GM19397 (cell line): ENCODE measurements at regions not wholly inside any gene's neighbourhood (a gene's known extent, or its start where the extent isn't known, plus 50 kb on each side); places are given as distances from the start of the nearest gene placed in this dataset.
"Not testable (repeated sequence)": the region's sequence is repeated elsewhere in the genome, so short reads cannot be mapped to it uniquely, and the experiment has no call there.

Experiments
- ATAC-seq: cut with Tn5 transposase; IDR thresholded peaks from one replicate; pipeline ENCODE4 v1.9.1; 2021; ENCODE audit warnings: mild to moderate bottlenecking, moderate library complexity; ENCODE audit not compliant: unreplicated experiment

GRCh38 chr14:45868377-45868776 lies 615.4 kb upstream of the MIS18BP1 start:
- no peak for ATAC-seq

- peak; percentile 53 for ATAC-seq
These were observed 614.3 kb upstream of the MIS18BP1 start for GRCh38 chr14:45867046-45867894.

GRCh38 chr14:45838597-45838996 lies 585.6 kb upstream of the MIS18BP1 start:
- ATAC-seq = no peak

GRCh38 chr14:45819107-45819506 lies 566.1 kb upstream of the MIS18BP1 start:
- ATAC-seq = no peak

- no peak for ATAC-seq
These were observed 558.2 kb upstream of the MIS18BP1 start for GRCh38 chr14:45811155-45811554.

- ATAC-seq = no peak
These were observed 557.3 kb upstream of the MIS18BP1 start for GRCh38 chr14:45810152-45810872.

GRCh38 chr14:45807178-45807899 lies 554.3 kb upstream of the MIS18BP1 start:
- ATAC-seq = no peak

GRCh38 chr14:45799511-45799910 lies 546.5 kb upstream of the MIS18BP1 start:
- no peak for ATAC-seq

- ATAC-seq = no peak
These were observed 545.7 kb upstream of the MIS18BP1 start for GRCh38 chr14:45798659-45799058.

- ATAC-seq = not testable (repeated sequence)
These were observed 543.0 kb upstream of the MIS18BP1 start for GRCh38 chr14:45796006-45796405.

GRCh38 chr14:45793081-45793480 lies 540.1 kb upstream of the MIS18BP1 start:
- ATAC-seq = no peak

GRCh38 chr14:45790293-45790692 lies 537.3 kb upstream of the MIS18BP1 start:
- ATAC-seq = no peak

GRCh38 chr14:45787167-45787566 lies 534.2 kb upstream of the MIS18BP1 start:
- no peak for ATAC-seq

- no peak for ATAC-seq
These were observed 533.3 kb upstream of the MIS18BP1 start for GRCh38 chr14:45786266-45786665.

GRCh38 chr14:45785240-45785639 lies 532.2 kb upstream of the MIS18BP1 start:
- ATAC-seq = no peak

GRCh38 chr14:45766247-45766646 lies 513.2 kb upstream of the MIS18BP1 start:
- no peak for ATAC-seq

- ATAC-seq = no peak
These were observed 504.7 kb upstream of the MIS18BP1 start for GRCh38 chr14:45757655-45758054.

GRCh38 chr14:45756412-45756811 lies 503.4 kb upstream of the MIS18BP1 start:
- ATAC-seq = not testable (repeated sequence)

GRCh38 chr14:45743884-45744283 lies 490.9 kb upstream of the MIS18BP1 start:
- no peak for ATAC-seq

- no peak for ATAC-seq
These were observed 489.2 kb upstream of the MIS18BP1 start for GRCh38 chr14:45742187-45742586.

- no peak for ATAC-seq
These were observed 475.6 kb upstream of the MIS18BP1 start for GRCh38 chr14:45728434-45729225.
